Fibroblast of lung (primary cell): ENCODE measurements at regions not wholly inside any gene's neighbourhood (a gene's known extent, or its start where the extent isn't known, plus 50 kb on each side); places are given as distances from the start of the nearest gene placed in this dataset.

ENCODE experiments used
- DNase-seq, 2 donors: peaks; one replicate each; pipeline versions ENCODE4 v3.0.0 to v3.0.0-alpha.2; 2010; ENCODE audit warnings: low read depth in 2 of 2
- H2AFZ ChIP-seq: 2 replicates; pipeline ENCODE4 v1.5.1; 2012; ENCODE audit warnings: low read length, control low read depth, inconsistent platforms
- H3K27ac ChIP-seq: 2 replicates; pipeline ENCODE4 v1.5.1; 2011; ENCODE audit warnings: low read length, control low read depth; ENCODE audit not compliant: insufficient read depth
- H3K27me3 ChIP-seq: 2 replicates; pipeline ENCODE4 v1.5.1; 2011; ENCODE audit warnings: mild to moderate bottlenecking, low read length; ENCODE audit not compliant: control insufficient read depth, insufficient read depth
- H3K36me3 ChIP-seq: 2 replicates; pipeline ENCODE4 v1.5.1; 2011; ENCODE audit warnings: low read length; ENCODE audit not compliant: control insufficient read depth, insufficient read depth
- H3K4me1 ChIP-seq: 2 replicates; pipeline ENCODE4 v1.5.1; 2011; ENCODE audit warnings: low read length; ENCODE audit not compliant: control insufficient read depth, insufficient read depth; ENCODE audit errors: extremely low read depth
- H3K4me2 ChIP-seq: 2 replicates; pipeline ENCODE4 v1.5.1; 2011; ENCODE audit warnings: low read length, control low read depth; ENCODE audit not compliant: insufficient read depth; ENCODE audit errors: extremely low read depth
- H3K4me3 ChIP-seq, 4 experiments: fragments of 200-600 bp in 1 of 4; sonication (generic) in 1 of 4; replicated peaks in 1 of 4; 2 replicates each; pipeline ENCODE4 v1.5.1; 2011 to 2016; ENCODE audit warnings: low read length in 4 of 4, low read depth in 3 of 4, mild to moderate bottlenecking in 3 of 4, control low read depth in 2 of 4, inconsistent platforms in 1 of 4, mixed read lengths in 1 of 4; ENCODE audit not compliant: insufficient read depth in 1 of 4; ENCODE audit errors: control extremely low read depth in 1 of 4
- H3K79me2 ChIP-seq: 2 replicates; pipeline ENCODE4 v1.5.1; 2012; ENCODE audit warnings: mild to moderate bottlenecking, low read length, inconsistent platforms; ENCODE audit not compliant: control insufficient read depth, insufficient read depth
- H3K9ac ChIP-seq: 2 replicates; pipeline ENCODE4 v1.5.1; 2011; ENCODE audit warnings: mild to moderate bottlenecking, low read length, control low read depth; ENCODE audit not compliant: insufficient read depth
- H3K9me3 ChIP-seq: 2 replicates; pipeline ENCODE4 v1.5.1; 2012; ENCODE audit warnings: low read depth, low read length; ENCODE audit not compliant: control insufficient read depth, insufficient read depth
- H4K20me1 ChIP-seq: 2 replicates; pipeline ENCODE4 v1.5.1; 2011; ENCODE audit warnings: low read length; ENCODE audit not compliant: control insufficient read depth, insufficient read depth; ENCODE audit errors: extremely low read depth
- EZH2 ChIP-seq: IDR thresholded peaks from 2 replicates; pipeline ENCODE4 v1.5.1; 2012; ENCODE audit warnings: low read length, control low read depth, mild to moderate bottlenecking; ENCODE audit errors: missing control alignments
- TF ChIP-seq, protein P1 (sequence below), 2 donors: IDR thresholded peaks in 1 of 2; conservative IDR thresholded peaks in 1 of 2; 1 replicate in 1 of 2; 2 replicates in 1 of 2; pipeline ENCODE4 v1.5.1; 2011 to 2012; ENCODE audit warnings: low read length in 2 of 2, control low read depth in 1 of 2, inconsistent platforms in 1 of 2, low read depth in 1 of 2, mild to moderate bottlenecking in 1 of 2

- Histone ChIP-seq H3K4me3 (no peak overlapping the region), H3K9me3 (no peaks in the 10 kb centered on the region), H3K27ac (no peak overlapping the region), H3K4me2 (no peak overlapping the region), H4K20me1 (no peaks in the 10 kb centered on the region), H3K9ac (no peak overlapping the region), H3K4me1 (no peaks in the 10 kb centered on the region), H3K36me3 (no peaks in the 10 kb centered on the region), H3K79me2 (no peaks in the 10 kb centered on the region), H2AFZ (no peak overlapping the region), H3K27me3 (no peaks in the 10 kb centered on the region)
- no peak for DNase-seq
- TF ChIP-seq, protein P1, sequence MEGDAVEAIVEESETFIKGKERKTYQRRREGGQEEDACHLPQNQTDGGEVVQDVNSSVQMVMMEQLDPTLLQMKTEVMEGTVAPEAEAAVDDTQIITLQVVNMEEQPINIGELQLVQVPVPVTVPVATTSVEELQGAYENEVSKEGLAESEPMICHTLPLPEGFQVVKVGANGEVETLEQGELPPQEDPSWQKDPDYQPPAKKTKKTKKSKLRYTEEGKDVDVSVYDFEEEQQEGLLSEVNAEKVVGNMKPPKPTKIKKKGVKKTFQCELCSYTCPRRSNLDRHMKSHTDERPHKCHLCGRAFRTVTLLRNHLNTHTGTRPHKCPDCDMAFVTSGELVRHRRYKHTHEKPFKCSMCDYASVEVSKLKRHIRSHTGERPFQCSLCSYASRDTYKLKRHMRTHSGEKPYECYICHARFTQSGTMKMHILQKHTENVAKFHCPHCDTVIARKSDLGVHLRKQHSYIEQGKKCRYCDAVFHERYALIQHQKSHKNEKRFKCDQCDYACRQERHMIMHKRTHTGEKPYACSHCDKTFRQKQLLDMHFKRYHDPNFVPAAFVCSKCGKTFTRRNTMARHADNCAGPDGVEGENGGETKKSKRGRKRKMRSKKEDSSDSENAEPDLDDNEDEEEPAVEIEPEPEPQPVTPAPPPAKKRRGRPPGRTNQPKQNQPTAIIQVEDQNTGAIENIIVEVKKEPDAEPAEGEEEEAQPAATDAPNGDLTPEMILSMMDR (conservative IDR thresholded peaks at IDR 0.05 in 1 of 2, IDR thresholded peaks at IDR 0.05 in 1 of 2; ENCODE audit: low read depth in 1 of 2, low read length in 2 of 2), result no peak
Measured at GRCh38 chr4:111806331-111806730, 338.9 kb upstream of the FAM241A start.

GRCh38 chr4:111807576-111807975 lies 337.7 kb upstream of the FAM241A start:
- H3K79me2 ChIP-seq, result no peaks in the 10 kb centered on the region
- no peak overlapping the region for H3K4me2 ChIP-seq
- H3K27me3 ChIP-seq, result no peaks in the 10 kb centered on the region
- no peaks in the 10 kb centered on the region for H4K20me1 ChIP-seq
- no peak overlapping the region for H2AFZ ChIP-seq
- H3K27ac ChIP-seq, result no peak overlapping the region
- TF ChIP-seq EZH2, result no peak
- TF ChIP-seq, protein P1 (conservative IDR thresholded peaks at IDR 0.05 in 1 of 2, IDR thresholded peaks at IDR 0.05 in 1 of 2; ENCODE audit: low read depth in 1 of 2, low read length in 2 of 2), result no peak
- H3K4me1 ChIP-seq, result no peaks in the 10 kb centered on the region
- H3K9ac ChIP-seq, result no peak overlapping the region
- no peak overlapping the region for H3K4me3 ChIP-seq
- no peaks in the 10 kb centered on the region for H3K9me3 ChIP-seq
- DNase-seq, result no peak
- H3K36me3 ChIP-seq, result no peaks in the 10 kb centered on the region

- H3K4me3 ChIP-seq, result no peak overlapping the region
- TF ChIP-seq, protein P1 (conservative IDR thresholded peaks at IDR 0.05 in 1 of 2, IDR thresholded peaks at IDR 0.05 in 1 of 2; ENCODE audit: low read depth in 1 of 2, low read length in 2 of 2), result no peak
- no peak overlapping the region for H3K9ac ChIP-seq
- H3K9me3 ChIP-seq, result no peaks in the 10 kb centered on the region
- H3K79me2 ChIP-seq, result no peaks in the 10 kb centered on the region
- H3K4me2 ChIP-seq, result no peak overlapping the region
- no peaks in the 10 kb centered on the region for H3K36me3 ChIP-seq
- H3K4me1 ChIP-seq, result no peaks in the 10 kb centered on the region
- DNase-seq, result no peak
- no peak overlapping the region for H3K27ac ChIP-seq
- H3K27me3 ChIP-seq, result no peaks in the 10 kb centered on the region
- no peak overlapping the region for H2AFZ ChIP-seq
- no peaks in the 10 kb centered on the region for H4K20me1 ChIP-seq
Measured at GRCh38 chr4:111808174-111808573, 337.1 kb upstream of the FAM241A start.
